HFFc6 (cell line): ENCODE measurements at regions not wholly inside any gene's neighbourhood (a gene's known extent, or its start where the extent isn't known, plus 50 kb on each side); places are given as distances from the start of the nearest gene placed in this dataset.

Source experiments
- DNase-seq: peaks from one replicate; pipeline ENCODE4 v3.0.0-alpha.2; 2018
- H3K27ac Mint-ChIP-seq: 2 replicates; pipeline ENCODE4 v1.8.0; 2020; ENCODE audit warnings: mild to moderate bottlenecking, mixed read lengths
- H3K27me3 Mint-ChIP-seq: 2 replicates; pipeline ENCODE4 v1.8.0; 2021; ENCODE audit warnings: mild to moderate bottlenecking, moderate library complexity, mixed read lengths; ENCODE audit not compliant: insufficient read depth
- H3K36me3 Mint-ChIP-seq: 2 replicates; pipeline ENCODE4 v1.8.0; 2021; ENCODE audit warnings: low read depth, mixed read lengths
- H3K4me1 Mint-ChIP-seq: 2 replicates; pipeline ENCODE4 v1.8.0; 2020; ENCODE audit warnings: low read depth, mixed read lengths
- H3K4me3 Mint-ChIP-seq: 2 replicates; pipeline ENCODE4 v1.8.0; 2020; ENCODE audit warnings: mild to moderate bottlenecking, moderate library complexity, mixed read lengths
- H3K9me3 Mint-ChIP-seq: 2 replicates; pipeline ENCODE4 v1.8.0; 2020; ENCODE audit warnings: mild to moderate bottlenecking, mixed read lengths
- TF ChIP-seq, protein P1 (sequence below): fragments of 200-600 bp; sonication (generic); IDR thresholded peaks from 2 replicates; pipeline ENCODE4 v1.5.0; 2021; ENCODE audit warnings: antibody characterized with exemption, mild to moderate bottlenecking

DNA sequence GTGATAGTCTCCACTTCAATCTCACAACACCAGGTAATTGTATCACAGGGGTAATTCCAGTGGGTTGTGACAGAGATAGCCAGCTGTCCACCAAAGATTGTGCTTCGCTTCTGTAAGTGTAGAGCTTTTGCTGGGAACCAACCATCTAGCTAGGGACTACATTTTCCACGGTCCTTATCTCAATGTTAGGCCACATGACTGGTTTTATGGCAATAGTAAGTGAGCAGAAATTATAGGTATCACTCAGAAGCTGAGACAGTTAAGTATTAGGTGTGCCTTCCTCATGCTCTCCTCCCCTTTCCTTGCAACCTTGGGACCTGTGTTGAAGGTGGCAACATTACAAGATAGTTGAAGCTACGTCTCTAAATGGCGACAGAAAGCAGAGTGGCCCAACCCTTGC lies 108.8 kb upstream of the NALF2 start:
- no peak for DNase-seq
- Mint-ChIP-seq H3K4me3 (no peak overlapping the region), H3K4me1 (no peaks in the 10 kb centered on the region), H3K36me3 (no peaks in the 10 kb centered on the region), H3K27me3 (peaks cover 16% of the 10 kb centered on the region), H3K9me3 (no peaks in the 10 kb centered on the region), H3K27ac (no peak overlapping the region)
- TF ChIP-seq, protein P1, sequence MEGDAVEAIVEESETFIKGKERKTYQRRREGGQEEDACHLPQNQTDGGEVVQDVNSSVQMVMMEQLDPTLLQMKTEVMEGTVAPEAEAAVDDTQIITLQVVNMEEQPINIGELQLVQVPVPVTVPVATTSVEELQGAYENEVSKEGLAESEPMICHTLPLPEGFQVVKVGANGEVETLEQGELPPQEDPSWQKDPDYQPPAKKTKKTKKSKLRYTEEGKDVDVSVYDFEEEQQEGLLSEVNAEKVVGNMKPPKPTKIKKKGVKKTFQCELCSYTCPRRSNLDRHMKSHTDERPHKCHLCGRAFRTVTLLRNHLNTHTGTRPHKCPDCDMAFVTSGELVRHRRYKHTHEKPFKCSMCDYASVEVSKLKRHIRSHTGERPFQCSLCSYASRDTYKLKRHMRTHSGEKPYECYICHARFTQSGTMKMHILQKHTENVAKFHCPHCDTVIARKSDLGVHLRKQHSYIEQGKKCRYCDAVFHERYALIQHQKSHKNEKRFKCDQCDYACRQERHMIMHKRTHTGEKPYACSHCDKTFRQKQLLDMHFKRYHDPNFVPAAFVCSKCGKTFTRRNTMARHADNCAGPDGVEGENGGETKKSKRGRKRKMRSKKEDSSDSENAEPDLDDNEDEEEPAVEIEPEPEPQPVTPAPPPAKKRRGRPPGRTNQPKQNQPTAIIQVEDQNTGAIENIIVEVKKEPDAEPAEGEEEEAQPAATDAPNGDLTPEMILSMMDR, result no peak

DNA sequence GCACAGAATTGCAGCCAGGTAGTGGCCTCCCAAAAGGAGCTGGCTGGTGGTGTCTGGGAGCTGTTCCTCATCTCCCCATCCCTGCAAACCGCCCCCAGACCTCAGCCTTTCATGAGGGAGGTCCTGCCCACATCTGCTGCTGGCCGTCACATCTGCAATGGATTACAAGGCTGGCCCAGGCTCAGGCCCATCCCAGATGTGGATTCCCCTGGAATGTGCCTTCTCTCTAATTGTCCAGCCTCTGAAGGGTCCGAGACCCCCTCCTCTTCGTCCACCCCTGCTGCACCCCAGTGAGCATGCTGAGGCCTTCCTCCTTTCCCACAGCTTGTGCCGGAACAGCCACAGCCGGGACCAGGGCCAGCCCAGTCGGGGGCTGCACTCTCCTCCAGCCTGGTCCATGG lies 115.0 kb upstream of the NALF2 start:
- no peak overlapping the region for H3K4me3 Mint-ChIP-seq
- no peaks in the 10 kb centered on the region for H3K4me1 Mint-ChIP-seq
- peaks cover 19% of the 10 kb centered on the region for H3K27me3 Mint-ChIP-seq
- no peak overlapping the region for H3K27ac Mint-ChIP-seq
- no peak for DNase-seq
- H3K9me3 Mint-ChIP-seq, result no peaks in the 10 kb centered on the region
- no peaks in the 10 kb centered on the region for H3K36me3 Mint-ChIP-seq
- TF ChIP-seq, protein P1, result no peak

DNA sequence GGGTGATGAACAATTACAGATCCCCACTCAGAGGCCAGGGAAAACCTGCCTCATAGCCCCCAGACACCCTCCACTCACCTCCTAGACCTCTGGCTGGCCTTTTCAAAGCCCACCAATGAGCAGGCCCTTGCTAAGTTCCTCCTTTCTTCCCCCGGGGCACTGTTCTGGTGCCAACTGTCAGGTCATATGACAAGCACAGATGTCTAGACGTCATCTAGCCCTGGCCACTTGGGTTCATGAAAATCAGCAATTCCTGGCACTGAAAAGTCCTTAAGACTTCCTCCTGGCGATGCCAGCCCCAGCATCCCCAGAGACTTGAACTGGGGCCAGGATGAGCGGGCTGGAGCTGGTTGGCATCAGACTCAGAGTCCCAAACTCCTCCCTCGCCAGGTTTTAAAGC lies 115.6 kb upstream of the NALF2 start:
- Mint-ChIP-seq H3K4me1 (no peaks in the 10 kb centered on the region), H3K36me3 (no peaks in the 10 kb centered on the region), H3K9me3 (no peaks in the 10 kb centered on the region), H3K27me3 (peaks cover 19% of the 10 kb centered on the region), H3K27ac (no peak overlapping the region), H3K4me3 (no peak overlapping the region)
- TF ChIP-seq, protein P1, result no peak
- DNase-seq, result no peak

DNA sequence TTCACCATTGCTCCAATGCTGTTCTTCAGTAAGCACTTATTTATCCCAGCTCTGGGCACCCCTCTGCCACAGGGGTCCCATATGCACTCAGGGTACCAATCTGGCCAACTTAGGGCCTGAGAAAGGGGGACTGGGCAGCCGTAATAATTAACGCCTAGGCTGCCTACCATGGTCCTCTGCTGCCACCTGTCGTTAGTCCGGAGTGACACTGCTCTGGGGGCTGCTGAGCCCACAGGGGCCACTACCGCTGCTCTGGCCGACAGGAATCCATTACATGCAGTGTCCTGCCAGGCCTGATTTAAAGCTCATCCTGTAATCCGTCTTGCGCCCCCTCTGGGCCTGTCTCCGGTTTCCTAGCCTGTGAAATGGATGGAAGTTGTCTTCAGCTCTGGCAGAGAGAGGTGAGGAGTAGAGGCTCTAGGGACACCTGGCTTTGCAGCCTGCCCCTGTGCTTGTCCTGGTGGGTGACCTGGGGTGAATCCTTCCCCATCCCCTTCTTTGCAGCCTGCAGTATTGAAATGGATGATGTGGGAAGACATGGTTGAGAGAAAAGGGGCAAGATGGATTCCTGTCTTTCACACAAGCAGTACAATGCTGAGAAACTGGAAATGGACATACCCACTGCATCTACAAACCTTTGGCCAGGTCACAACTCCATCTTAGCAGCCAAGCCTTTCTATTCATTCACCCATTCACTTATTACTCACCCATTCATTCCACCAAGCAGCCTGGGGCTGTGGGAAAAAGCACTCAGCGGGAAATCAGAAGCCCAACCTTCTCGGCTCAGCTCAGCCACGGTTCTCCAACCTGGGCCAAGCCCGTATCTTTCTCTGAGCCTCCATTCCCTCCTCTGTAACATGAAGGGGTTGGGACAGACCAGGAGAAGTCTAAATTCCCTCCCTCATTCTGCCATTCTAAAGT lies 116.3 kb upstream of the NALF2 start:
- Mint-ChIP-seq H3K9me3 (no peaks in the 10 kb centered on the region), H3K4me1 (no peaks in the 10 kb centered on the region), H3K4me3 (no peak overlapping the region), H3K27ac (no peak overlapping the region), H3K27me3 (peaks cover 19% of the 10 kb centered on the region), H3K36me3 (no peaks in the 10 kb centered on the region)
- TF ChIP-seq, protein P1, result peak; percentile 78
- peak; percentile 5 for DNase-seq

DNA sequence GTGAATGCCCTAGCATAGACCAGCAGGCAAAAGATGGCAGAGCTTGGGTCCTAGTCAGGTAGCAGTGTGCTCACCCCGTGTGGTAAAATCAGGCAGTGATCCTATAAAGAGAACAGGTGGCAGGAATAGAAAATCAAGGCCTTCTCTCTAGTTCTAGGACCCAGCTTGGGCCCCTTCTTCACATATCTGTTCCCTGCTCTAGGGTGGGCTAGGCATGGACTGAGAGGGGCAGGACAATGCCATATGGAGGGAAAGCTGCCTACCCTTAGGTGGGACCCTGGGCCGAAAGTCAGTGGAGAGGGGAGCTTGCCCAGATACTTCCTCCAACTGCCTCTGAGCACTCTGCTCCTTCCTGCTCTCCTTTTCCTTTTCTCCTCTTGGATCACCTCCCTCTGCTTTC lies 117.4 kb upstream of the NALF2 start:
- Mint-ChIP-seq H3K9me3 (no peaks in the 10 kb centered on the region), H3K27ac (no peak overlapping the region), H3K27me3 (peaks cover 19% of the 10 kb centered on the region), H3K4me3 (no peak overlapping the region), H3K36me3 (no peaks in the 10 kb centered on the region), H3K4me1 (no peaks in the 10 kb centered on the region)
- TF ChIP-seq, protein P1, result no peak
- no peak for DNase-seq
